Fibroblast of pulmonary artery (primary cell): ENCODE measurements at regions not wholly inside any gene's neighbourhood (a gene's known extent, or its start where the extent isn't known, plus 50 kb on each side); places are given as distances from the start of the nearest gene placed in this dataset.

Source experiments
- DNase-seq: peaks from one replicate; pipeline ENCODE4 v3.0.0-alpha.2; 2010; ENCODE audit warnings: low read depth
- H3K4me3 ChIP-seq: replicated peaks from 2 replicates; pipeline ENCODE4 v1.5.1; 2011; ENCODE audit warnings: low read depth, mild to moderate bottlenecking, control low read depth, low read length, moderate library complexity
- CTCF ChIP-seq: IDR thresholded peaks from 2 replicates; pipeline ENCODE4 v1.5.1; 2011; ENCODE audit warnings: mild to moderate bottlenecking, control low read depth, low read length, inconsistent platforms; ENCODE audit errors: missing control alignments

GRCh38 chr6:138000941-138001340 lies 106.3 kb downstream of the PERP start:
- no peak for DNase-seq
- no peak for TF ChIP-seq CTCF
- no peak overlapping the region for H3K4me3 ChIP-seq

- peak; percentile 99 for TF ChIP-seq CTCF
- no peak overlapping the region for H3K4me3 ChIP-seq
- peak; percentile 67 for DNase-seq
These were observed 105.4 kb downstream of the PERP start for GRCh38 chr6:138001750-138002349.

GRCh38 chr6:138004430-138005287 lies 102.6 kb downstream of the PERP start:
- peak; percentile 64 for TF ChIP-seq CTCF
- H3K4me3 ChIP-seq: no peak overlapping the region
- peak; percentile 60 for DNase-seq

GRCh38 chr6:138005846-138006245 lies 101.4 kb downstream of the PERP start:
- TF ChIP-seq CTCF: no peak
- DNase-seq: no peak
- H3K4me3 ChIP-seq: no peak overlapping the region

GRCh38 chr6:138007014-138007472 lies 100.2 kb downstream of the PERP start:
- peak; percentile 79 for TF ChIP-seq CTCF
- no peak overlapping the region for H3K4me3 ChIP-seq
- DNase-seq: peak; percentile 21

- no peak overlapping the region for H3K4me3 ChIP-seq
- TF ChIP-seq CTCF: no peak
- DNase-seq: no peak
These were observed 98.4 kb downstream of the PERP start for GRCh38 chr6:138008791-138009190.

GRCh38 chr6:138011413-138011812 lies 95.8 kb downstream of the PERP start:
- H3K4me3 ChIP-seq: no peak overlapping the region
- no peak for DNase-seq
- TF ChIP-seq CTCF: no peak
